OCI-LY1 (cell line): ENCODE measurements at regions not wholly inside any gene's neighbourhood (a gene's known extent, or its start where the extent isn't known, plus 50 kb on each side); places are given as distances from the start of the nearest gene placed in this dataset.

ENCODE experiments used
- H2AFZ ChIP-seq: fragments of 200-600 bp; sonication (generic), shearing (Covaris generic); 2 replicates; pipeline ENCODE4 v1.6.0; 2014; ENCODE audit warnings: antibody characterized with exemption, mild to moderate bottlenecking, low read length
- H3F3A ChIP-seq: fragments of 200-600 bp; sonication (generic), shearing (Covaris generic); 2 replicates; pipeline ENCODE4 v1.6.0; 2014; ENCODE audit warnings: mild to moderate bottlenecking, antibody characterized with exemption, low read length, moderate library complexity; ENCODE audit not compliant: insufficient read depth
- H3K27ac ChIP-seq: fragments of 200-600 bp; sonication (generic); 2 replicates; pipeline ENCODE4 v1.5.1; 2014; ENCODE audit warnings: low read length, mixed run types, mild to moderate bottlenecking, low read depth; ENCODE audit not compliant: poor library complexity, severe bottlenecking
- H3K27me3 ChIP-seq: fragments of 200-600 bp; sonication (generic); 2 replicates; pipeline ENCODE4 v1.6.0; 2014; ENCODE audit warnings: antibody characterized with exemption, mild to moderate bottlenecking, low read length, moderate library complexity; ENCODE audit not compliant: insufficient read depth
- H3K36me3 ChIP-seq: fragments of 200-600 bp; sonication (generic); 2 replicates; pipeline ENCODE4 v1.6.1; 2014; ENCODE audit warnings: mild to moderate bottlenecking, antibody characterized with exemption, low read length, moderate library complexity, mixed read lengths; ENCODE audit not compliant: insufficient read depth
- H3K4me1 ChIP-seq: fragments of 200-600 bp; sonication (generic); 2 replicates; pipeline ENCODE4 v1.5.1; 2014; ENCODE audit warnings: mild to moderate bottlenecking, low read length, moderate library complexity; ENCODE audit not compliant: insufficient read depth, severe bottlenecking
- H3K4me2 ChIP-seq: fragments of 200-600 bp; sonication (generic), shearing (Covaris generic); 2 replicates; pipeline ENCODE4 v1.6.1; 2014; ENCODE audit warnings: low read length
- H3K4me3 ChIP-seq: fragments of 200-600 bp; sonication (generic); 2 replicates; pipeline ENCODE4 v1.5.1; 2014; ENCODE audit warnings: low read length, low read depth, mild to moderate bottlenecking, mixed read lengths; ENCODE audit not compliant: poor library complexity, severe bottlenecking
- H3K79me2 ChIP-seq: fragments of 200-600 bp; shearing (Covaris generic); 2 replicates; pipeline ENCODE4 v1.6.1; 2016; ENCODE audit warnings: mixed run types, low read length, mixed read lengths; ENCODE audit not compliant: insufficient read depth
- H3K9ac ChIP-seq: fragments of 200-600 bp; sonication (generic), shearing (Covaris generic); 2 replicates; pipeline ENCODE4 v1.6.1; 2014; ENCODE audit warnings: mild to moderate bottlenecking, low read length, mixed read lengths
- H3K9me2 ChIP-seq: fragments of 200-600 bp; sonication (generic), shearing (Covaris generic); 2 replicates; pipeline ENCODE4 v1.6.1; 2014; ENCODE audit warnings: low read depth, mild to moderate bottlenecking, low read length, mixed read lengths
- H3K9me3 ChIP-seq: fragments of 200-600 bp; shearing (Covaris generic); 2 replicates; pipeline ENCODE4 v1.6.1; 2014; ENCODE audit warnings: low read length, mixed read lengths
- H4K20me1 ChIP-seq: fragments of 200-600 bp; sonication (generic), shearing (Covaris generic); 2 replicates; pipeline ENCODE4 v1.6.0; 2016; ENCODE audit warnings: mild to moderate bottlenecking, low read length; ENCODE audit not compliant: insufficient read depth
- CTCF ChIP-seq: fragments of 200-600 bp; sonication (generic), shearing (Covaris generic); IDR thresholded peaks from 2 replicates; pipeline ENCODE4 v1.5.1; 2017; ENCODE audit warnings: mild to moderate bottlenecking, antibody characterized with exemption, low read length, moderate library complexity, mixed read lengths
- EZH2 ChIP-seq: fragments of 200-600 bp; sonication (generic), shearing (Covaris generic); IDR thresholded peaks from 2 replicates; pipeline ENCODE4 v1.8.0; 2017; ENCODE audit warnings: borderline replicate concordance, mixed run types, mild to moderate bottlenecking, antibody characterized with exemption, low read length, moderate library complexity, mixed read lengths

GRCh38 chr4:12389604-12390003 is 960.9 kb upstream of the HS3ST1 start:
- Histone ChIP-seq H3F3A (no peaks in the 10 kb centered on the region), H3K79me2 (no peaks in the 10 kb centered on the region), H3K27ac (no peak overlapping the region), H3K27me3 (no peaks in the 10 kb centered on the region), H3K9me3 (no peaks in the 10 kb centered on the region), H3K9ac (no peak overlapping the region), H3K4me1 (no peaks in the 10 kb centered on the region), H4K20me1 (no peaks in the 10 kb centered on the region), H3K4me2 (no peak overlapping the region), H3K36me3 (no peaks in the 10 kb centered on the region), H2AFZ (no peak overlapping the region), H3K9me2 (no peaks in the 10 kb centered on the region), H3K4me3 (no peak overlapping the region)
- no peak for TF ChIP-seq CTCF
- no peak for TF ChIP-seq EZH2

GRCh38 chr4:12382567-12382966 is 953.9 kb upstream of the HS3ST1 start:
- Histone ChIP-seq H3K9ac (no peak overlapping the region), H3K36me3 (no peaks in the 10 kb centered on the region), H3K27ac (no peak overlapping the region), H2AFZ (no peak overlapping the region), H3K27me3 (no peaks in the 10 kb centered on the region), H4K20me1 (no peaks in the 10 kb centered on the region), H3K4me2 (no peak overlapping the region), H3F3A (no peaks in the 10 kb centered on the region), H3K79me2 (no peaks in the 10 kb centered on the region), H3K9me2 (no peaks in the 10 kb centered on the region), H3K4me1 (no peaks in the 10 kb centered on the region), H3K4me3 (no peak overlapping the region), H3K9me3 (no peaks in the 10 kb centered on the region)
- TF ChIP-seq EZH2 (no peak), CTCF (no peak)

- H3K27ac ChIP-seq, result no peak overlapping the region
- TF ChIP-seq EZH2 (no peak), CTCF (no peak)
Observed at GRCh38 chr4:12379191-12379590, 950.5 kb upstream of the HS3ST1 start.

More at GRCh38 chr4:12379191-12379590, 950.5 kb upstream of the HS3ST1 start:
- Histone ChIP-seq H3K9ac (no peak overlapping the region), H2AFZ (no peak overlapping the region), H3K27me3 (no peaks in the 10 kb centered on the region), H3K4me2 (no peak overlapping the region), H3K4me1 (no peaks in the 10 kb centered on the region), H3K9me3 (no peaks in the 10 kb centered on the region), H3K79me2 (no peaks in the 10 kb centered on the region), H3K9me2 (no peaks in the 10 kb centered on the region), H3K36me3 (no peaks in the 10 kb centered on the region), H3K4me3 (no peak overlapping the region), H4K20me1 (no peaks in the 10 kb centered on the region), H3F3A (no peaks in the 10 kb centered on the region)
